GM12865 (cell line): ENCODE measurements at regions not wholly inside any gene's neighbourhood (a gene's known extent, or its start where the extent isn't known, plus 50 kb on each side); places are given as distances from the start of the nearest gene placed in this dataset.
"Not testable (repeated sequence)": the region's sequence is repeated elsewhere in the genome, so short reads cannot be mapped to it uniquely, and the experiment has no call there.

ENCODE experiments used
- DNase-seq: peaks from one replicate; pipeline ENCODE4 v3.0.0; 2010; ENCODE audit warnings: low read depth
- H3K4me3 ChIP-seq: 2 replicates; pipeline ENCODE4 v1.5.1; 2011; ENCODE audit warnings: mild to moderate bottlenecking, low read depth, low read length, control low read depth
- CTCF ChIP-seq: IDR thresholded peaks from 2 replicates; pipeline ENCODE4 v1.5.1; 2011; ENCODE audit warnings: low read length, control low read depth, low read depth, inconsistent platforms; ENCODE audit not compliant: insufficient read depth; ENCODE audit errors: missing control alignments

GRCh38 chr14:38951451-38951850 lies 151.6 kb downstream of the SEC23A start:
- no peak for DNase-seq
- H3K4me3 ChIP-seq, result no peak overlapping the region
- no peak for TF ChIP-seq CTCF

GRCh38 chr14:38950676-38951075 lies 152.4 kb downstream of the SEC23A start:
- no peak for TF ChIP-seq CTCF
- DNase-seq, result no peak
- H3K4me3 ChIP-seq, result no peak overlapping the region

- TF ChIP-seq CTCF, result no peak
- H3K4me3 ChIP-seq, result no peak overlapping the region
- no peak for DNase-seq
These were observed 154.5 kb downstream of the SEC23A start for GRCh38 chr14:38948576-38948975.

- TF ChIP-seq CTCF, result no peak
- H3K4me3 ChIP-seq, result no peak overlapping the region
- DNase-seq, result no peak
These were observed 154.9 kb downstream of the SEC23A start for GRCh38 chr14:38948171-38948570.

- TF ChIP-seq CTCF, result no peak
- no peak for DNase-seq
- no peak overlapping the region for H3K4me3 ChIP-seq
These were observed 155.7 kb downstream of the SEC23A start for GRCh38 chr14:38947343-38947742.

GRCh38 chr14:38944691-38945090 lies 158.3 kb downstream of the SEC23A start:
- TF ChIP-seq CTCF, result no peak
- H3K4me3 ChIP-seq, result no peak overlapping the region
- DNase-seq, result no peak

- no peak for TF ChIP-seq CTCF
- DNase-seq, result peak; percentile 2
These were observed 161.5 kb downstream of the SEC23A start for GRCh38 chr14:38941488-38941887.

GRCh38 chr14:38932653-38933000 lies 170.4 kb downstream of the SEC23A start:
- H3K4me3 ChIP-seq, DNase-seq: not testable (repeated sequence)

More at GRCh38 chr14:38941488-38941887, 161.5 kb downstream of the SEC23A start:
- H3K4me3 ChIP-seq, result no peak overlapping the region
